ENCODE measurements at regions not wholly inside any gene's neighbourhood (a gene's known extent, or its start where the extent isn't known, plus 50 kb on each side); places are given as distances from the start of the nearest gene placed in this dataset.

GRCh38 chr2:234247453-234248180 is 197.1 kb downstream of the SPP2 start:
- DNase-seq (ENCODE audit: low spot score): no peak

DNA sequence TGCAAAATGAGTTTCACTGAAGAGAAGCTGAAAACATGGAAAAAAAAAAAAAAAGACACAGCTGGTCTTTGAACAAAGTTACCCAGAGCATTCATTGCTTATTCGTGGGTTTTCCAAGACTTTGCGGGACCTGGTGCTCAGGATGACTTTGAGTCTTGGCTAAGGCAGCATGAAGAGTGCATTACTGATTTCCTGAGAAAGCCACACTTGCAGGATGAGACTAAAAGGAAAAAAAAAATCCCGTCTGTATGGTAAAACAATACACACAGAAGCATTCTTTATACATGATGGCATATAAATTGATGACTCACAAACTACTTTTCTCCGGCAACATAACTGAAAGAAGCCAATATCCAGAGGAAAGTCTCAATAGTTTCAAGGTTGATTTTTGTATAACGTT is 195.4 kb downstream of the SPP2 start:
- no peak for DNase-seq (ENCODE audit: low spot score)

GRCh38 chr2:234243871-234244565 is 193.5 kb downstream of the SPP2 start:
- DNase-seq (ENCODE audit: low spot score): no peak

GRCh38 chr2:234242459-234242836 is 191.9 kb downstream of the SPP2 start:
- no peak for DNase-seq (ENCODE audit: low spot score)

- peak; percentile 37 for DNase-seq (ENCODE audit: low spot score)
Observed at GRCh38 chr2:234241656-234242458, 191.4 kb downstream of the SPP2 start.

DNA sequence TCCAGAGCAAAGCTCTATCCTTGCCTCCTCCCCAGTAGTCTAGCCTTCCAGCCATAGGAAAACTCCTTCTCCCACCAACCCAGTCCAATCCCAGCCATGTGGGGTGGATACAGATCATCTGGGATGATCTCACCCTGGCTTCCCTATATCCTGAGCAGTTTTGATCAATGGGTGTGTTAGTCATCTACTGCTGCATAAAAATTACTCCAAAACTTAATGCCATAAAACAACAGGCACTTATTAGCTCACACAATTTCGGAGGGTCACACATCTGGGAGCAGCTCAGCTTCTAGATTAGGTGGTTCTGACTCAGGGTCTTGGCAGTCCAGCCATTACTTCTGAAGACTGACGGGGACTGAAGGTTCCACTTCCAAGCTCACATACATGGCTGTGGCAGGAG is 190.4 kb downstream of the SPP2 start:
- DNase-seq (ENCODE audit: low spot score): no peak

- DNase-seq (ENCODE audit: low spot score): no peak
Observed at GRCh38 chr2:234235191-234235590, 184.7 kb downstream of the SPP2 start.

DNA sequence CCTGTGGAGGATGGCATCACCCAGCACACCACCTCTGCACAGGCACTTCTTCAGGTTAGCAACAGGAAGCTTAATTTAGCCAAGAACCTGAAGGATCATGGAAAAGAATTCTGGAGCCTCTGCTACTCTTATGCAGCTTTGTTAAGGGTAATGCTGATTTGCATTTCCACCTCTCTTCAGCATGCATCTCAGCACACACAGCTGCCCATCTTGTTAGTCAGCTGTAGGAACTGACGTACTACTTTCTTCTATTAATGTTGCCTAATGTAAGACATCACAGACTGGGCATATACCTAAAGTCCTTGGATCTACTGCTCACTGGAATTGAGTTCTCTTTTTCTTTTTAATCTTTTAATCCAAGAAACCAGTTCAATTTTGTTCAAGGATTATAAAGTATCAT is 181.0 kb downstream of the SPP2 start:
- DNase-seq (ENCODE audit: low spot score): no peak

DNA sequence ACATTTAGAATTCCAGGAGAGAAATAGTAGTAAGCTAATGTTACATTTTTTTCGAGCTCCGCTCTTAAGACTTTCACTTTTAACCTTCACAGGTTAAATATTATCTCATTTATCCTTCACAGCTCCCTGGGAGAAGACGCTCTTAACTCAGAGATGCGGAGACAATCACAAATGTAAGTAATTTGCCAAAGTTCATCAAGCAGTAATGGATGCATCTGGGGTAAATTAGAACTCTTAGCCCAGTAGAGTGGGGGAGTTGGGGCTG is 168.5 kb downstream of the SPP2 start:
- DNase-seq (ENCODE audit: low spot score): no peak

DNA sequence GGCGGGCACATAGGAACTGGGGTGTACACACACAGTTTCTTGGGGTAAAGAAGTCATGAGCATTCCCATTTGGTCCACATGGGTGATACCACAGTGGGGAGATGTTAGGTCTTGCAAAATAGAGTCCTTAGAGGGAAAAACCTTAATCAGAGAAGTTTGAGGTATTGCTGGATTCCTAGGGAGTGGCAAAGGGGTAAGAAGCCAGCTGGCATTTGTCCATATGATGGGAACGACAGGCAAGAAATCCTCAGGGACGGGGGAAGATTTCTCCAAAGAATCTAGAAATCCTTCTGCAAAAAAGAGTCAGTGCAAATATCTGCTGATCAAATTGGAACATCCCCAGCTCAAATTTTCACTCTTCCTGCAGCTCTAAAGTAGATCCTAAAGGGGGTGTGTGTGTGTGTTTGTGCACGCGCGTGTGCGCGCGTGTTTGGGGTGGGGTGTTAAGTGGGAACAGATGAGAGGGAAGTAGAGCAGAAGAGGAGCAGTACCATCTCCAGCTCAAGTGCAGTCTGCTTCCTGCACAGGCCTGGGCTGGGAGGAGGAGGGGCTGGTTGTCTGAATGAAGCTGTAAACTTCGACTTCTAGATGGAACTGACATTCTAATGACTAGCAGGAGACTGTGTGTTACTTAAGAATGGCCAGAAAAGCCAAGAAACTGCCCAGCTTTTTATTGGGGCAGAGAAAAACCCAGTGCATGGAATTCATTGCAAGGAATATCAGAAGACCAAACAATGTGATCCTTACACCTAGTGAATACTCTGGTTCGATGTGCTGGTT is 168.0 kb downstream of the SPP2 start:
- DNase-seq (ENCODE audit: low spot score): no peak

DNA sequence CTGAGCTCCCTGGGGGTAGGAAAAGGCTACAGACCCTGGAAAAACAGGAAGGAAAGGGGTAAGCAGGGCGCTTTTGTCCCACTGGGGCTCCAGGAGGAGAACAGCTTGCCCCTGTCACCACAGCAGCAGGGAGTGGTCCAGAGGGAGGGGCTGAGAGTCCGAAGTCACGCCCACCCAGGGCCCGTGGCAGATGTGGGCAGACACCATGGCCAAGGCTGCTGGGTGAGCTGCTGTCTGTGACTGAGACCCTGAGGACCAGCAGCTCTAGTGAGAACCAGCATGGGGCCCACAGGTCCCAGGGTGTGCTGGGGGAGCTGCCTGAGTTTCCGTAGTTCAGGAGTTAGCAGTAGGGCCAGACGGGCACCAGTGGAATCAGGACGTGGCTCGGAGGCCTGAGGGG is 162.0 kb downstream of the SPP2 start:
- no peak for DNase-seq (ENCODE audit: low spot score)

DNA sequence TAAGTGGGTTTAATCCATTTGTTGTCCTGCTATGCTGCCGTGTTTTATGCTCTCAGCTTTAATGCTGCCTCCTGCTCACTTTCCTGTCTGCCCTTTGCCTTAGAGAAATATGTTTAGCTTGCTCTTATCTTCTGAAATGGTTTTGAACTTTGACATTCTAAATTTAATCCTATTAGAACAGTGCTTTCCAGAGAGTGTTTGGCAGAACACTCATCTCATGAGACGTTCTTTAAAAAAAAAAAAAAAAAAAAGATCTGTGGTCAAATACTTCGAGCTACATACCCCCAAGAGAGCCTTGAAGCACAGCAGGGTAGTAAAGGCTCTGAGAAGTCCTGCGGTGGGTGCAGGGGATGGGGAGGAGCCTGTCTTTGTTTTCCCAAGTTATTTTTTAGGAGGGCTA is 161.3 kb downstream of the SPP2 start:
- no peak for DNase-seq (ENCODE audit: low spot score)

DNA sequence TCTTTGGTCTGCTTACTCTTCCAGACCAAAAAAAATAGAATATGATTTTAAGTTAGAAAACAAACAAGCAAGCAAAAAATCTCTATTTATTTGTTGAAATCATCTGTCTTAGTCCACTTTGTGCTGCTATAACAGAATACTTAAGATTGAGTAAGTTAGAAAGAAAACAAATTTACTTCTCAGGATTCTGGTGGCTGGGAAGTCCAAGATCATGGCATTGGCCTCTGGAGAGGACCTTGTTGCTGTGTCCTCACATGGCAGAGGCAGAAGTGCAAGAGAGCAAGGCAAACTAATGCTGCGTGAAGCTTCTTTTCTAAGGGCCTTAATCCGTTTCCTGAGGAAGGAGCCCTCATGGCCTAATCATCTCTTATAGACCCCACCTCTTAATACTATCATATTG is 156.2 kb downstream of the SPP2 start:
- no peak for DNase-seq (ENCODE audit: low spot score)

DNA sequence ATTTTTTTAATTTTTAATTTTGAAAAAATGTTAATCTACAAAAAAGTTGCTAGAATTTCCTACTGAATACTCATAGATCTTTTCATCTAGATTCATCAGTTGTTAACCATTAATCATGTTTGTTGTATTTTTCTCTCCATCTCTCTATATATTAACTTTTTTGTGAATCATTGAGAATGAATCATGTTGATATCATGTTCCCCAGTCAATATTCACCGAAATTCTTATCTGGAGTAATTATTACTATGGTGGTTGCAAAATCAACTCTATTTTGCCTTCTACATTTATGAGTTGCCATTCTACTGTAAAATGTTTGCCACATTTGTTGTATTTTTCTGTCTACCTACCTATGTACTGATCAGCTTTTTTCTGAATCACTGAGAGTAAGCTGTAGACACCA is 154.0 kb downstream of the SPP2 start:
- DNase-seq (ENCODE audit: low spot score): no peak

DNA sequence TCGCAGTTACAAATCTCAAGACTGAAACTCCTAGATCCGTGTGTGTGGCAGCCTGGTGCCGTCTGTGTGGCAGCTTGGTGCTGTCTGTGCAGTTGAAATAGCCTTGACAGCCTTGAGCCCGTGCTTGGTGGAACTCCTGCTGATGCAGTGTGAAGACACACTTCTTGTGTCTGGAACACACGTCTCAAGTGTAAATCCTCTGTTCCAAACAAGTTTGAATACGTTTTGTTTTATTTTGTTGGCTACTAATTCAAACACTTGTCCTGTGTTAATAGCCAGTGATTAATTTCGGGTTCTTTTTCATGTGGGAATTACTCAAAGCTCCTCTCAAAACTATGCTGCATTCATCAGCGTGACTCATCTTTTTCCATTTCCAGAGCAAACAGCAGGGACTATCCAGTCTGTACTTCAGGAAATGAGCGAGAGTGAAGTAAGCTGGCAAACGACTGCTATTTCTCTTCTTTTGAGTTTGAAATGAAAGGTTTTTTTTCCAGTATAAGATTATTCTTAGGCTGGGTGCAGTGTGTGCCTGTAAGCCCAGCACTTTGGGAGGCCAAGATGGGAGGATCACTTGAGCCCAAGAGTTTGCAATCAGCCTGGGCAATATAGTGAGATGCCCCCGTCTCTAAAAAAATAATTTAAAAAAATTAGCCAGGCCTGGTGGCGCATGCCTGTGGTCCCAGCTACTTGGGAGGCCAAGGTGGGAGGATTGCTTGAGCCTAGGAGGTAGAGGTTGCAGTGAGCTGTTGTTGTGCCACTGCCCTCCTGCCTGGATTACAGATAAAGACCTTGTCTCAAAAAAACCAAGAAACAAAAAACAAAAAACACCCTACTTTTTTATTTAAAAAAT is 152.9 kb downstream of the SPP2 start:
- DNase-seq (ENCODE audit: low spot score): no peak

GRCh38 chr2:234202601-234203000 is 152.1 kb downstream of the SPP2 start:
- no peak for DNase-seq (ENCODE audit: low spot score)

DNA sequence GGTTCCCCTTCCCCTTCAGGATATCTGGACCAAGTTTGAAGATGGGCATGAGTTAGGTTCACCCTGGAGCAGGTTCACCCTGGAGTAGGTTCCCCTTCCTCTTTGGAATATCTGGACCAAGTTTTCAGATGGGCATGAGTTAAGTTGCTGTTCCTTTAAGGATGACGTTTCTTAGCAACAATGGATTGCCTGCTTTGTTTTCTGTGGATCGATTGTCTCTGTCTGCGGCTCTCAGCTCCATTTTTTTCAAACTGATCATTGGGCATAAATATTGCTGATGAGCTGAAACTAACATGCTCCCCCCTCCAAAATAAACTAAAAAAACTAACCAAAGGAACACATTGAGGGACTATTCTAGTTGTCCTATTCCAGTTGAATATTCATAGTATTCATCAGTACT is 149.5 kb downstream of the SPP2 start:
- DNase-seq (ENCODE audit: low spot score): no peak

DNA sequence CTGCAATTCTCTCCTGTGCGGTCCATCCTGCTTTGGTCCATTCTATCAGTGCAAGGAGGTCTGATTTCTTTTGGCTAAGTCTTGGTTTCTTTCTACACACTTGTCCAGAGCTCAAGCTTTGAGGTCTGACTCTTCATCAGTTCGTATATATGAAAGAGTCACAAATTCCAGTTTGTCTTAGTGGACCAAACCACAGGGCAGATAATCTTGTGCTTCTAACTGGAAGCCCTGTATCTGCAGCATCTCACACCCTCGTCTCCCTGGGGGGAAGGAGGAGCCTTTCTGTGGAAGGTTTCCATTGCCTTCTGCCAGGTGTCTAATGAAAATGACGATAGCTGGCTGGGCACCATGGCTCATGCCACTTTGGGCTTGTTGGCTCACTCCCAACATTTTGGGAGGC is 148.5 kb downstream of the SPP2 start:
- DNase-seq (ENCODE audit: low spot score): no peak

DNA sequence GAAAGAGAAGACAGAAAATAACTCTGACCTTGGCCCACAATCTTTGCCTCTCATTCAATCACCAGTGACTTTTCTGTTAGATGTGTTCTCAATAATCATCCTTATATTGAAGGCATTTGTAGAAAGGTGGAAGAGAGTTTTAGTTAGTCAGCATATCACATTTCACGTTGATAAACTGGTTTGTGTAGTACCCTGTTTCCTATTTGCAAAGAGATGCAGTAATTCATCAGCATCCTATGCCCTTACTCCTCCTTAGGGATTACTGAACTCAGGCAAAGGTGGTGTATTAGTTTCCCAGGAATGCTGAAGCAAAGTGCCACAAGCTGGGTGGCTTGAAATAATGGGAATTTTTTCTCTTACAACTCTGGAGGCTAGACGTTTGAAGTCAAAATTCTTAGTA is 145.0 kb downstream of the SPP2 start:
- no peak for DNase-seq (ENCODE audit: low spot score)

- DNase-seq (ENCODE audit: low spot score): no peak
Observed at GRCh38 chr2:234193977-234194563, 143.6 kb downstream of the SPP2 start.

DNA sequence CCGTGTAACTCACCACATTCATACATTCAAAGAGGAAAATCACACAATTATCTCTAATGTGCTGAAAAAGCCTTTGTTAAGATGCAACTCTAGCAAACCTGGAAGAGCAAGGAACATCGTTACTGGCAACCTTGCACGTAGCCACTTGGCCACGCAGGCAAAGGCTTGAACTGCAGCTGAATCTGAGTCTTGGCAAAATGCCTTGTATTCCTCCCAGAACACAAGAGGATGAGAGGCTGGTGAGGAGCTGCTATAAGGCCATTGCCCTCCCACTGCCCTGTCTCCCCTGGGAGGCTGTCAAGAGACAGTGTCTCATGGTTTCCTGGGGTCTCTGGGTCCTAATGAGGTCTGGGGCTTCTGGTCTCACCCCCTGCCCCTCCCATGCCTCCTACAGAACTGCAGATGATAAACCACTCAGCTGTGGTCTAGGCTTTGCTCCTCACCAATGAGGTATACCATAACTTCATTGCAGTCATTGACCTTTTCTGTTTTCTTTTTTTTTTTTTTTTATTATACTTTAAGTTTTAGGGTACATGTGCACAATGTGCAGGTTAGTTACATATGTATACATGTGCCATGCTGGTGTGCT is 141.4 kb downstream of the SPP2 start:
- DNase-seq (ENCODE audit: low spot score): no peak

Measured in iPS-NIHi11 (cell line).